BJ (cell line): ENCODE measurements at regions not wholly inside any gene's neighbourhood (a gene's known extent, or its start where the extent isn't known, plus 50 kb on each side); places are given as distances from the start of the nearest gene placed in this dataset.

ENCODE experiments used
- CTCF ChIA-PET: fragments of 350-600 bp; formaldehyde crosslinking; extraction: SDS; loops from one replicate; lab custom pipeline; 2021; ENCODE audit warnings: antibody characterized with exemption, inconsistent platforms; lab: Yijun Ruan, JAX
- POLR2A ChIA-PET: fragments of 300-600 bp; sonication (Branson Sonifier 250); formaldehyde crosslinking; extraction: SDS; loops from one replicate; lab custom pipeline; 2021; ENCODE audit warnings: antibody characterized with exemption; lab: Charles Lee
- DNase-seq: peaks from one replicate; pipeline ENCODE4 v3.0.0-alpha.2; 2011; ENCODE audit warnings: low read depth
- H3K27me3 ChIP-seq: 2 replicates; pipeline ENCODE4 v1.6.0; 2011; ENCODE audit warnings: low read length; ENCODE audit not compliant: control insufficient read depth, insufficient read depth
- H3K36me3 ChIP-seq: 2 replicates; pipeline ENCODE4 v1.5.1; 2011; ENCODE audit warnings: low read length; ENCODE audit not compliant: control insufficient read depth, insufficient read depth
- H3K4me3 ChIP-seq: 2 replicates; pipeline ENCODE4 v1.5.1; 2011; ENCODE audit warnings: low read depth, mild to moderate bottlenecking, control low read depth, low read length
- CTCF ChIP-seq: IDR thresholded peaks from 2 replicates; pipeline ENCODE4 v1.5.1; 2011; ENCODE audit warnings: low read depth, mild to moderate bottlenecking, control low read depth, inconsistent platforms, low read length, moderate library complexity; ENCODE audit not compliant: insufficient read depth

GRCh38 chr1:93815366-93816110, 63.5 kb downstream of the DNTTIP2 start:
- POLR2A ChIA-PET: no interaction called here

GRCh38 chr1:93814795-93815340, 64.1 kb downstream of the DNTTIP2 start:
- Histone ChIP-seq H3K27me3 (no peaks in the 10 kb centered on the region), H3K4me3 (no peak overlapping the region), H3K36me3 (no peaks in the 10 kb centered on the region)
- TF ChIP-seq CTCF: no peak
- POLR2A ChIA-PET: interaction anchor here (1.4 kb wide), 1 partner anchor 185 kb away, joined by 5 read pairs; no protein-coding TSS in a partner anchor
- CTCF ChIA-PET: interaction anchor here (0.7 to 10.6 kb wide), 28 partner anchors 8 to 510 kb away, joined by 3 to 261 read pairs (median 10); partner anchors contain the start of genes BCAR3 and FNBP1L
- no peak for DNase-seq

More at GRCh38 chr1:93815366-93816110, 63.5 kb downstream of the DNTTIP2 start:
- TF ChIP-seq CTCF: no peak
- CTCF ChIA-PET: interaction anchor here (1.4 to 10.6 kb wide), 13 partner anchors 11 to 379 kb away, joined by 4 to 261 read pairs (median 20); partner anchors contain the start of gene BCAR3
- DNase-seq: no peak
- Histone ChIP-seq H3K4me3 (no peak overlapping the region), H3K27me3 (no peaks in the 10 kb centered on the region), H3K36me3 (no peaks in the 10 kb centered on the region)

GRCh38 chr1:93814059-93814794, 64.8 kb downstream of the DNTTIP2 start:
- Histone ChIP-seq H3K27me3 (no peaks in the 10 kb centered on the region), H3K4me3 (no peak overlapping the region), H3K36me3 (no peaks in the 10 kb centered on the region)
- ChIA-PET POLR2A (interaction anchor here (1.4 kb wide), 1 partner anchor 185 kb away, joined by 5 read pairs; no protein-coding TSS in a partner anchor), CTCF (interaction anchor here (0.6 to 10.6 kb wide), 57 partner anchors 9 to 510 kb away, joined by 3 to 261 read pairs (median 5); partner anchors contain the start of genes BCAR3 and FNBP1L)
- peak; percentile 97 for TF ChIP-seq CTCF
- no peak for DNase-seq

GRCh38 chr1:93813076-93813475, 65.9 kb downstream of the DNTTIP2 start:
- no peaks in the 10 kb centered on the region for H3K27me3 ChIP-seq
- no peaks in the 10 kb centered on the region for H3K36me3 ChIP-seq
- POLR2A ChIA-PET: interaction anchor here (0.5 to 0.6 kb wide), 2 partner anchors 33 to 248 kb away, joined by 3 to 4 read pairs; no protein-coding TSS in a partner anchor
- CTCF ChIA-PET: interaction anchor here (0.5 to 10.6 kb wide), 42 partner anchors 8 to 501 kb away, joined by 3 to 261 read pairs (median 6); partner anchors contain the start of gene BCAR3
- TF ChIP-seq CTCF: no peak
- H3K4me3 ChIP-seq: no peak overlapping the region
- no peak for DNase-seq
